GM21529 (cell line): ENCODE measurements at regions not wholly inside any gene's neighbourhood (a gene's known extent, or its start where the extent isn't known, plus 50 kb on each side); places are given as distances from the start of the nearest gene placed in this dataset.
"Not testable (repeated sequence)": the region's sequence is repeated elsewhere in the genome, so short reads cannot be mapped to it uniquely, and the experiment has no call there.

ENCODE experiments used
- ATAC-seq: cut with Tn5 transposase; IDR thresholded peaks from one replicate; pipeline ENCODE4 v1.9.1; 2021; ENCODE audit not compliant: unreplicated experiment

DNA sequence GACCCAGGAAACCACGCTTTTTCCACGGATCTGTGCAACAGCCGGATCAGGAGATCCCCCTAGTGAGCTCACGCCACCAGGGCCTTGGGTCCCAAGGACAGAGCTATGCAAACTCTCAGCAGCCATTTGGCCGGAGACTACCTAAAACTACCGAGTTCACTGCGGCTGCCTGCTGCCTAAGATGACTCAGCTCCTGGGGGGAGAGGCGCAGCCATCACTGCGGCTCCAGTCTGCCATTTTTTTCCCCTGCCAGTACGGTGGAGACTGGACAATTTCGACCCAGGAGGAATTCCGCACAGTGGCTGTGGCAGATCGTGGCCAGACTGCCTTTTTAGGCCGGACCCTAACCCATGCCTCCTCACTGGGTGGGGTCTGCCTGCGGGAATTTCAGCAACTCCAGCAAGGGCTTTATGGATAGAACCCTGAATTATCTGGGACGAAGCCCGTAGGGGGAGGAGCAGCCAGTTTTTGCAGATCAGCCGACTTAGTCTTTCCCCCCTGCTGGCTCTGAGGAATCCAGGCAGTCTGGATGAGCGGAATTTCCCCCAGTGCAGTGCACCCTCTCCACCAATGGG, 424.9 kb upstream of the UBE2E3 start:
- no peak for ATAC-seq

DNA sequence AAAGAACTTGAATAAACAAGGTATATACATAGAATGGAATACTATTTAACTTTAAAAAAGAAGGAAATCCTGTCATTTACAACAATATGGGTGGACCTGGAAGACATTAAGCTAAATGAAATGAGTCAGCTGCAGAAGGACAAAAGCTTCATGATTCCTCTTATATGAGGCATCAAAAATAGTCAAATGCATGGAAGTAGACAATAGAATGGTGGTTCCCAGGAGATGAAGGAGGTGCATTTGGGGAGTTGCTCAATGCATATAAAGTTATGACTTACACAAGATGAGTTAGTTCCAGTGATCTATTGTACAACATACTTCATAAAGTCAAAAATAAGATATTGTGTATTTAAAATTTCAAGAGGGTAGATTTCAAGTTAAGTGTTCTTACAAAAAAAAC, 426.1 kb upstream of the UBE2E3 start:
- ATAC-seq = no peak

DNA sequence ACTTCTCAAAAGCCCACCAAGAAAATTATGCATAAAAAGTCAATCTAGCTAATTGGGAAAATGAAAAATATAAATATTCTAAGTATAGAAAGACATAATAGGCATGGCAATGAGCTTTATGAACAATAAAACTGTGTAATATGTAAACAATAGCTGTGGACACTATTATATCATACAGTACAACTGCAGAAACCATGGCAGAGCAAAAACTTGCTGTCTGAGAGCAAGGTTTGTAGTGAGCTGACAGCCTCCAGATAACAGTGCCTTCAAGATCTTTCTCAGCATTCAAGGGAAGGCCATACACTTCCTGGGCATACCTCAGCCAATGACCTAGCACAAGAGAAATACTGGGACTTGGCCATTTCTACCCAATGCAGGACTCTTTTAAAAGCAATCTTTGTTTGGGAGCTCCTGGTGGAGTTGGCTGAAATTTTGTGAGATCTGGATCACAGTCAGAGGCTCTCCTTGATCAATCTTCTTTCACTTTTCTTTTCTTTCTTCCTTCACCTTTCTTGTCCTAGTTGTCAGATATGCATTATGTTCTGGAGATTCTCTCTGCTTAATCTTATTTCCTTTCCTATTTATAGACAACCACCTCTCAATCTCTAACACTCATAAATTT, 427.2 kb upstream of the UBE2E3 start:
- no peak for ATAC-seq

DNA sequence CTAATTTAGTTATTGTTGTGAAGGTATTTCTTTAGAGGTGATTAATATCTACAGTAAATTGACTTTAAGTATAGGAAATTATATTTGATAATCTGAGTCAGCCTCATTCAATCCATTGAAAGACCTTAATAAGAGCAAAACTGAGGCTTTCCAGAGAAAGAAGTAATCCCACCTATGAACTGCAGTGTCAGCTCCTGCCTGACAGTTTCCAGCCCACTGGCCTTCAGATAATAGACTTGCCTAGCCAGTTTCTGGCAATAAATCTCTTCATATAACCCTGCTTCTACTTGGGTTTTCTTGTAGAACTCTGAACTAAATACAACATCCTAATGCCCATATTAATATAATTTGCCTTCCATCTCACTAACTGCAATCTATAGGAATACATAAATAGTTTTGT, 437.9 kb upstream of the UBE2E3 start:
- ATAC-seq = no peak

DNA sequence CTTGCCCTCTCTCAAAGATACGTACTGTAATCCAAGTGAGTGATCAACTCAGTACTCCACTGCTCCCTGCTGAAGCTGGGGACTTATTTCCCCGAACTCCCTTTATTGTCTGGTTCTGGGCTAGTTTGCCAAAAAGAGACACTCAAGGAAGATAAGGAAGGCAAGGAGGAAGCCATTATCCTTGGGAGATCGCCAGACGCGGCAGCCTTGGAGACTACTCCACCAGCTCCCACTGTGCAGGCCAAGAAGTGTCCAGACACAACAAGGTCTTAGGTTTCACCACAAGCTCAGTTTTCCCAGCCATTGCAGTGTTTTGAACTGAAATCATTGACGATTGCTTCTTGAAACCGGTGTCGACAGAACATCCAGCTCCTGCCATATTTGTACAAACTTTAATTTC, 439.6 kb upstream of the UBE2E3 start:
- ATAC-seq = no peak

DNA sequence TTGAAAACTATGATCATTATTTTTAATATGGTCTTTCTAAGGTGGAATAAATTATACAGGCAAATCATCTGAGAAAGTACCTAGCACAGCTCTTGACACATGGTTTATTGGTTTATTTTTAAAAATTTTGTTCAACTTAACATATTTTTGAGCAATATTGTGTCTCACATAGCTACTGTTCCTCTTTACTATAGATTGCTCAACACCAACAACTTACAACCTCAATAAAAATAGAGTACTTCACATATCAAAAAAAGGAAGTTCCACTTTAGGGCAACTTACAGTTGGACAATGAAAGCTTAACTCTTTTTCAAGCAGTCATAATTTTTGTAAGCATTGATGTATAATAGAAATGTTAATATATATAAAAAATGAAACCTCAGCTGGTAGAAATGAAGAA, 440.9 kb upstream of the UBE2E3 start:
- no peak for ATAC-seq

DNA sequence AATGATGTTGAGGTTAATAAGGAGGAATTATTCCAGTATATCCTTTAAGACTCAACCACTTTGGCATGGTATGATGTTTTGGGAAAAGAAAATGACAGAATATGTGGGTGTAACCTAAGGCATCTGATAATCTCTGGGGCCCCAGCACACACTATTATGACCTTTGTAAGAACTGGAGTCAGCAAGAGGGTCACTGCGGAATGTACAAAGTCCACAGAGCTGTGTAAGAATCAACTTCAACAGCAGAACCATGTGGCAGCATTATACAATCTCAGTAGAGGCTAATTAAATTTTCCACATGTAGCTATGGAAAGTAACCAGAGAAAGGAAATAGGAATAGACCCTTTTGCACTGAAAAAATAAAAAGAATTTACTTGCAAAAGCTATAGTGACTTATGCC, 445.1 kb upstream of the UBE2E3 start:
- ATAC-seq = no peak

DNA sequence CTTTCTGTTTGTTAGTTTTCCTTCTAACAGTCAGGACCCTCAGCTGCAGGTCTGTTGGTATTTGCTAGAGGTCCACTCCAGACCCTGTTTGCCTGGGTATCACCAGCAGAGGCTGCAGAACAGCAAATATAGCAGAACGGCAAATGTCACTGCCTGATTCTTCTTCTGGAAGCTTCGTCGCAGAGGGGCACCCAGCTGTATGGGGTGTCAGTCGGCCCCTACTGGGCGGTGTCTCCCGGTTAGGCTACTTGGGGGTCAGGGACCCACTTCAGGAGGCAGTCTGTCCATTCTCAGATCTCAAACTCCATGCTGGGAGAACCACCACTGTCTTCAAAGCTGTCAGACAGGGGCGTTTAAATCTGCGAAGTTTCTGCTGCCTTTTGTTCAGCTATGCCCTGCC, 448.6 kb upstream of the UBE2E3 start:
- not testable (repeated sequence) for ATAC-seq

DNA sequence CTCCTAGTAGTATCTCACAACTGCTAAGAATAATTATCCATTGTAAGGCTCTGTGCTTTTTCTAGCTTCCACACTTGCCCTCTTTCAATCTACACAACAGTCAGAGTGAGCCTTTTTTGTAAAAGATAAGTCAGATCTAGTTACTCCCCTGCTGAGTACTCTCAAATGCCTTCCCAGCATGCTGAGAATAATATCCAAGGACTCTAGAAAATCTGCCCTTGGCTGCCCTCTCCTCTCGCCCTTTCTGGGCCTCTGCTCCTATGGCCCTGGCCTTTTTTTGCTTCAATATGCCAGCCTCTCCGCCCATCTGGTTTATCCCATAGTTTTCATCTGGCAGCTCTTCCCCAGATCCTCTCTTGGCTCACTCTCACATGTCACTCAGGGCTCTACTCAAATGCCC, 455.9 kb upstream of the UBE2E3 start:
- ATAC-seq = no peak

DNA sequence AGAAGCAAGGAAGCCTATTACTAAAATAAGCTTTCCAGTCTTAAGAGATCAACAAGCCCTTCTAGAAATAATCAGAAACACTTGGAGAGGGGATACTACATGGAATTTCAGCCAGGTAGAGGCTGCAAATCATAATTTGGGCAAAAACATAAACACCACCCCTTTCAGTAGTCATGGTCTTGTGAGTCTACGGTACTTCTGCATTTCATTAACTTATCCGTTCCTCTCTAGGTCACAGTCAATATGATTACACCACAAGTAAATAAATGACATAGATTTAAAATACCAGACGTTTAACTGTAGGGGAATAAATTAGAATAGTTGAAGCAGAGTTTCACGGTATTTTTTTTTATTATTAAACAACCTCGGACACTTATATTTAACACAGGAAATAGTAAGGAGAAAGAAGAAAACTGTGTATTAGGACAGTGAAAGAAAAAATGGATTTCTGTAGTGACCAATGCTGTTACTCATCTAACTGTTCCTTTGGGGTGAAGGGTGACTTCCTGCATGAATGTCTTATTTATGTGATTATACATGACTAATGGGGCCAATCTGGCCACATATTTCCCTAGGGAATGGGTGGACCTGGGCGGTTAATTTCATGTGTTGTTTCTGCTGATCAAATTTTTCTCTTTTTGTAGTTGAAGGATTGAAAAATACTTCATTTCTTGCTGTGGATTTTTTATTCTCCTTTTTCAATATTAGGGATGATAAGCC, 456.6 kb upstream of the UBE2E3 start:
- no peak for ATAC-seq

DNA sequence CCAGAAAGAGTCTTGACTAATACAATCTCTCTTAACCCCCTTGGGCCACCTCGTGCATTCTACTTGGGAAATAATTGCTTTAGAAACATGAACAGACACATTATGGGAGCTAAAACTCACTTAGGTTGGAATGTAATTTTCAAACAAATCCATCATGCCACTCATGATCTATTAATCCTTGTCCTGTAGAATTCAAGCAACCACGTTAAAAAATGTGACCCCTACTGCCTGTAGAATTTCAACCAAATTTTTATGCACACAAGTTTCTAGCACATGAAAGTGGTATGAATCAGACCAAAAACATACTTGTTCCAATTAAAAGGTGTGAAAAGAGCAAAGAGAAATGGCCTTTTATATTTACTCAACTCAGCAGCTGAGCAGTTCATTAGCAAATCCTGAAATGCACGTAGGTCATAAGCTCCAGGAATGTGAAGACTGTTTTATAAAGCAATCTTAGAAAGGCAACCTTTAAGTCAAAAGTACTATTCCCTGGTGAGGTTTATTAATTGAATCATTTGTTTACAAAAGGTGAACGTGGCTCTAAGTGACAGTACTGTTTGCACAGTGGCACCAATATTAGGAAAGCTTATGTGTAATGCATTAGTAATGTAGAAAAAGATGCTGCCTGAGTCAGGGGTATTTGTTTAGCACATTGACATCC, 459.4 kb upstream of the UBE2E3 start:
- ATAC-seq = no peak

DNA sequence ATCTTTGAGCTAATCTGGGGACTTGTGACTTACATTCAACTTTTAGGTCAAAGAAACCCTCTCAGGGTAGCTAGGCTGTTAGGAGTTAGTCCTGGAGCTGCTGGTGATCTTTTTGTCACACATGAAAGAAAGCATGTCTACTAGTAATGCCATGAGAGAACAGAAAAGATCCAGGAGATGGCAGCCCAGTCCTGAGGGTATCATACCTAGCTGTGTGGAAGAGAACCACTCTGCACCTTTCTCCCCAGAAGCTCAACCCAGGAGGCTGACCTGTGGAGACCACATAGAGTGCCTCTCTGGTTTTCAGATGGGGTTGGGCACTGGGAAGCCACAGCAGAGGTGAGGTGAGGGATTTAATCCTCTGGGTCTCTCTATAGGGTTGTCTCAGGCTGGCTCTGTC, 460.2 kb upstream of the UBE2E3 start:
- no peak for ATAC-seq

DNA sequence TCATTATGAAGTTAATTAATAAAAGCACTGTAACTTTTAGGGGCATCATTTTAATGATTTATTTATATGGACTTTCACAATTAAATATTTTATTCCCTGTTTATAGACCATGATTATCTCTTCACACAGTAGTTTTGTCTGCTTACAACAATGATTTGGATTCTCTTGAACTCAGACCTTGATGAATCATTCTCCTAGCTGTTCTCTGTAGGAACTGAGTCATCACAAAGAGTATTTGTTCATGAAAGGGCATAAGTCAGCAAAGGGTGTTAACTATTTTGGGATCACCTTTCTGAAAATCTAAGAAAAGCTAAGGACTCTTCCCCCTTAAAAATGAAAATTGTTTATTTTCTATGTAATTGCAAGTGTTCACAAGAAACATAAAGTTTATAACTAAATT, 461.1 kb upstream of the UBE2E3 start:
- no peak for ATAC-seq

DNA sequence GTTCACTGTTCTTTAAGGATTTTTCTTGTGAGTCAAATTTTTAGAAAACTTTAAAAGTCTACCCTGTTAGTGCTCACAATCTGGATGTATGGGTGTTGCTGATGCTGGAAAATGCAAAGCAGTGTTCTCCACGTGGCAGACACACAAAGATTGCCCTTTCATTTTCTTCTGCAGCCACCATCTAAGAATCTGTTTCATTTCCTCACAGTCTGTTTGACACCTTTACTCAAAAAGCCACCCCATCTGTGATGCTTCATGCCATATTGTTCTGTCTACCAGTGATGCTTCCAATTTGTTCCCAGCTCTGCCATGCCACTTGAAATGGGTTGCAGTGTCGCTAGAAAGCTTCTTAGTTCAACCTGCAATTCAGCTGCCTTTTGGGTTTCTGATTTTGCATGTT, 464.2 kb upstream of the UBE2E3 start:
- no peak for ATAC-seq

DNA sequence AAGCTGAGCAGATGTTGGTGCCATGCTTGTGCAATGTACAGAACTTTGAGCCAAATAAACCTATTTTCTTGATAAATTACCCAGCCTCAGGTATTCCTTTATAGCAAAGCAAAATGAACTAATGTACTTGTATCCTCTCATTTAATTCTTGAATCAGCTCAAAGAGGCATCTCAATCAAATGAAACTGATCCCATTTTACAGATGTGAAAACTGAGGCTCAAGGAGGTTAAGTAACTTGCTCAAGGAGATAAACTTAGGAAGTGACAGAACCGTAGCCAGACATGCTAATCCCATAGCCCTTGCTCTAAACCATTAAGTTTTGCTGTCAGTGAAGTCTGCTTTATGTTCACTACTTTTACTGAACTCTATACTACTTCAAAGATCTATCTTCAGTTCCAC, 467.0 kb upstream of the UBE2E3 start:
- ATAC-seq = no peak

DNA sequence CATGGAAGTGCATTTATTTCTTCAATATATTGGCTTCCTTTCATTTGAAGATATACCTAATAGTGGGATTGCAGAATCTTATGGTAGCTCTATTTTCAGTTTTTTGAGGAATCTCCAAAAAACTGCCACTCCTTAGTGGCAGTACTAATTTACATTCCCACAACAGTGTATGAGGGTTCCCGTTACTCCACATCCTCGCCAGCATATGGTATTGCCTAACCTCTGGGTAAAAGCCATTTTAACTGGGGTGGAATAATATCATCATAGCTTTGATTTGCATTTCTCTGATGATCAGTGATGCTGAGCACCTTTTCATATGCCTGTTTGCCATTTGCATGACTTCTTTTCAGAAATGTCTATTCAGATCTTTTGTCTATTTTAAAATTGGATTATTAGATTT, 471.9 kb upstream of the UBE2E3 start:
- no peak for ATAC-seq

DNA sequence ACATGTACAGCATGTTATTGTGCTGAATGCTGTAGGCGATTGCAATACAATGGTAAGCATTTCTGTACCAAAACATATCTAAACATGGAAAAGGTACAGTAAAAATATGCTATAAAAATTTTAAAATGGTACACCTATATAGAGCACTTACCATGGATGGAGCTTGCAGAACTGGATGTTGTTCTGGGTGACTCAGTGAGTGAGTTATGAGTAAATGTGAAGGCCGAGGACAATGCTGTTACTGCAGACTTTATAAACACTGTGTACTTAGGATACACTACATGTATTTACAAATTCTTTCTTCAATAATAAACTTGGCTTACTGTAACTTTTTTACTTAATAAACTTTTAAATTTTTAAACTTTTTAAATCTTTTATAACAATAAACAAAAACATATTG, 473.4 kb upstream of the UBE2E3 start:
- ATAC-seq = no peak

DNA sequence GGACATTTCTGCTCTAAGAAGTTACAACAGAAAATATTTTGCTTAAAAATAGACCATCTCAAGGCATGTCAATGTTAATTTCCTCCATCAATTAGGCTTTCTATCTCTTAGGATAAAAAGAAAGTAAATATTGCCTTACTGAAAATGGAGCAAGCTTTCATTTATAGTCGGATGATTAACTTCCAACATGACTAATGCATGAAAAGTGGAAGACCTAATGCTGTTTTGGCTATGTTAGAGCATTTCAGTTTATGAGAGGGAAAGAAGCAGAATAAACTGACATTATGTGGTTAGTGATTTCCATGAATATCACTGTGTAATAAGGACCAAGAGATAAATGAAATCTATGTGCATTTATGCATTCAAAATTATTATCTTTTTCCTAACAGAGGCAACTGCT, 475.2 kb upstream of the UBE2E3 start:
- ATAC-seq = no peak

DNA sequence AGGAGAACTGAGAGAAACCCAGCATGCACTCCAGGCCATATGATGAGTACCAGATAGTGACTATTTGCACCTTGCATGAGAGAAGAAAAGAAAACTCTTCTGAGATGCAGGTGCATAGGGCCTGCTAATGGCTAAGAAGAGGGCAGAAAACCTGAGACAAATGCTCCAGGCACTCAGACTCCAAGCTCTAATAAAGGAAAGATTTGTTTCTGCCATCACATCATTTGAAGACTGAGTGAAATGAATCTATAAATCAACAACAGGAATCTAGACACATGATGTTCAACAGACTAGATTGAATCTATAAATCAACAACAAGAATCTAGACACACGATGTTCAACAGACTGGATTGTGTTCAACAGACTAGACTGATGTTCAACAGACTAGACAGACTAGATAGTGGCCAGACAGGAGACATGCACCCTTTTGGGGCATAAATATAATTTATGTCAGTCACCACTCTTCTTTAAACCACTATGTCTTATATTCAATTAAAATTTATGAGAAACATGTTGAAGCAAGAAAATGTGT, 482.7 kb upstream of the UBE2E3 start:
- ATAC-seq = no peak

DNA sequence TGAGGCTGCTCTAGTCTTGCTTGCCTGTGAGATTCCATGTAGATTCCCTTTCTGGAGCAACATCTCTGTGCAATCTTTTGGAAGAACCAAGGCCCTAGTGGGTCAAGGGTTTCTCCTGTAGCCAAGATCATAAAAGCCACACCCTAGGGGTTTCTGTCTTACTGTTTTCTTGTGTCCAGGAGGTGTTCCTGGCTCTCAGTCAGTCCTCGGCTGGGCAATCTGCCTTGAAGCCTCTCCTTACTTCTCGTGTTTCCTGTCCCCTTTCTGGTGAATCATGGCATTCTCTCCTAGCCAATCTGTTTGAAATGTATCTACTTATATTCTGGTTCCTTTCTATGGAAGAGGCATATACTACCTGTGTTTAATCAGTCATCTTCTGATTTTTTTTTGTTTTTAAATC, 484.8 kb upstream of the UBE2E3 start:
- no peak for ATAC-seq

DNA sequence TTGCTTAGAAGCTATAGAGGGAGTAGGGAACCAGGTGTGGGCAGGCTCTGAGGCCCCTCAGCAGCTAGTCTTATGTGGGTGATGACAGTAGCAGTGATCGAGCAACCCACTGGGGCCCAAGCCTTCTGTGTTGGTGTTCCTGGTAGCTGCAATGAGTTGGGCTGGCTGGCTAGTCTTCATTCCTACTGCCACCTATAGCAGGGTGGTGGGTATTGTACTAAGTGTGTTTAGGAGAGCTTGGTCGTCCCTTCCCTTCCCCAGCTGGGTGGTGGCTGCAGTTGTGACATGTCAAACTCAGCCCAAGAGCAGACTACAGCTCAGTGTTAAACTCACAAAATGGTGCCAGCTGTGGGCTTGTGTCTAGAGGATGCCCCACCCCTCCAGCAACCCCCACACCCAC, 486.1 kb upstream of the UBE2E3 start:
- no peak for ATAC-seq

DNA sequence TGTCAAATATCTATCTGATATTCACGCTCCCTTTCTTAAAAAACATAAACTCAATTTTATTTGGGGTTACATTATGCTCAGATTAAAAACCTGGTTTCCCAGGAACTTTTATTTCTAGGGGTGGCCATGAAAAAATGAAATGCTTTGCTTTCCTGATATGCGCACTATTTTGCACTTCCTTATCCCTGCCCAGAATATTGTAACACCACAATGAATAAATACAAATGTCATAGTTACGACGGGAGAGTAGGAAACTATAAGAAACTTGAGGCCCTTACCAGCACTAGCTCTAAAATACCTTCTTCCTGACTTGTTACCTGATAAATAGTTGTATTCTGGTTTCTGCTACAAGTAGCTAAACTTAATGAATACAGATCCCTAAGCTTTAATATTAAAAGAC, 475.6 kb upstream of the CWC22 start:
- ATAC-seq = no peak
